H9 (cell line): ENCODE measurements at regions not wholly inside any gene's neighbourhood (a gene's known extent, or its start where the extent isn't known, plus 50 kb on each side); places are given as distances from the start of the nearest gene placed in this dataset.

Experiments
- DNase-seq: peaks from one replicate; pipeline ENCODE4 v3.0.0-alpha.2; 2017
- H2AFZ ChIP-seq: one replicate; pipeline ENCODE4 v1.6.1; 2013; ENCODE audit warnings: mild to moderate bottlenecking, low read length, control low read depth, moderate library complexity
- H2AK5ac ChIP-seq: 2 replicates; pipeline ENCODE4 v1.6.1; 2013; ENCODE audit warnings: low read length, control low read depth, mixed read lengths; ENCODE audit not compliant: insufficient read length
- H2BK120ac ChIP-seq: one replicate; pipeline ENCODE4 v1.6.1; 2013; ENCODE audit warnings: low read depth, mild to moderate bottlenecking, low read length, control low read depth, inconsistent platforms; ENCODE audit not compliant: poor library complexity, severe bottlenecking
- H2BK12ac ChIP-seq: 2 replicates; pipeline ENCODE4 v1.6.1; 2013; ENCODE audit warnings: low read length, control low read depth, mixed read lengths, low read depth; ENCODE audit not compliant: insufficient read length
- H2BK15ac ChIP-seq: 2 replicates; pipeline ENCODE4 v1.6.1; 2013; ENCODE audit warnings: low read depth, low read length, control low read depth
- H2BK20ac ChIP-seq: one replicate; pipeline ENCODE4 v1.6.1; 2013; ENCODE audit warnings: low read depth, mild to moderate bottlenecking, low read length, control low read depth, inconsistent platforms; ENCODE audit not compliant: poor library complexity, severe bottlenecking
- H2BK5ac ChIP-seq: 2 replicates; pipeline ENCODE4 v1.6.1; 2013; ENCODE audit warnings: low read length, control low read depth, mixed read lengths; ENCODE audit not compliant: insufficient read length
- H3K14ac ChIP-seq: 2 replicates; pipeline ENCODE4 v1.6.1; 2013; ENCODE audit warnings: low read length, control low read depth; ENCODE audit not compliant: insufficient read depth
- H3K18ac ChIP-seq: 2 replicates; pipeline ENCODE4 v1.6.1; 2013; ENCODE audit warnings: low read depth, mild to moderate bottlenecking, mixed read lengths, low read length, control low read depth; ENCODE audit not compliant: insufficient read length
- H3K23ac ChIP-seq: 2 replicates; pipeline ENCODE4 v1.6.1; 2013; ENCODE audit warnings: low read length, control low read depth, mixed read lengths, low read depth; ENCODE audit not compliant: insufficient read length
- H3K23me2 ChIP-seq: 2 replicates; pipeline ENCODE4 v1.6.1; 2013; ENCODE audit warnings: low read depth, mild to moderate bottlenecking, mixed read lengths, low read length, control low read depth; ENCODE audit not compliant: insufficient read length, poor library complexity, severe bottlenecking
- H3K27ac ChIP-seq: 2 replicates; pipeline ENCODE4 v1.5.1; 2013; ENCODE audit warnings: low read length, control low read depth, mixed read lengths, low read depth; ENCODE audit not compliant: insufficient read length
- H3K27me3 ChIP-seq: 2 replicates; pipeline ENCODE4 v1.6.1; 2013; ENCODE audit warnings: low read length, control low read depth, inconsistent platforms; ENCODE audit not compliant: insufficient read depth
- H3K4ac ChIP-seq: 2 replicates; pipeline ENCODE4 v1.6.1; 2013; ENCODE audit warnings: low read depth, mild to moderate bottlenecking, control low read depth, inconsistent platforms, low read length, moderate library complexity
- H3K4me1 ChIP-seq: 2 replicates; pipeline ENCODE4 v1.6.1; 2013; ENCODE audit warnings: low read length, control low read depth, inconsistent platforms; ENCODE audit not compliant: insufficient read depth
- H3K4me2 ChIP-seq: 2 replicates; pipeline ENCODE4 v1.6.1; 2013; ENCODE audit warnings: low read length, control low read depth, mixed read lengths; ENCODE audit not compliant: insufficient read length, insufficient read depth
- H3K56ac ChIP-seq: 2 replicates; pipeline ENCODE4 v1.6.1; 2013; ENCODE audit warnings: low read depth, mild to moderate bottlenecking, mixed read lengths, low read length, control low read depth; ENCODE audit not compliant: insufficient read length
- H3K79me1 ChIP-seq: 2 replicates; pipeline ENCODE4 v1.6.1; 2013; ENCODE audit warnings: low read depth, mild to moderate bottlenecking, moderate library complexity, low read length, control low read depth, inconsistent platforms; ENCODE audit not compliant: insufficient read depth, poor library complexity, severe bottlenecking
- H3K79me2 ChIP-seq: 2 replicates; pipeline ENCODE4 v1.6.1; 2013; ENCODE audit warnings: low read length, control low read depth, inconsistent platforms; ENCODE audit not compliant: insufficient read depth
- H3K9ac ChIP-seq: 2 replicates; pipeline ENCODE4 v1.6.1; 2013; ENCODE audit warnings: low read length, control low read depth, mixed read lengths; ENCODE audit not compliant: insufficient read length; ENCODE audit errors: extremely low read depth
- H3K9me3 ChIP-seq: one replicate; pipeline ENCODE4 v1.6.1; 2013; ENCODE audit warnings: low read depth, low read length, inconsistent platforms; ENCODE audit not compliant: control insufficient read depth
- H3T11ph ChIP-seq: one replicate; pipeline ENCODE4 v1.6.1; 2013; ENCODE audit warnings: mild to moderate bottlenecking, low read length, control low read depth, inconsistent platforms
- H4K20me1 ChIP-seq: one replicate; pipeline ENCODE4 v1.6.1; 2013; ENCODE audit not compliant: control insufficient read depth, insufficient read length, insufficient read depth
- H4K5ac ChIP-seq: 2 replicates; pipeline ENCODE4 v1.6.1; 2013; ENCODE audit warnings: low read depth, mild to moderate bottlenecking, mixed read lengths, low read length, control low read depth; ENCODE audit not compliant: insufficient read length
- H4K8ac ChIP-seq: replicated peaks from 2 replicates; pipeline ENCODE4 v1.6.1; 2013; ENCODE audit warnings: low read length, control low read depth, mixed read lengths, low read depth; ENCODE audit not compliant: insufficient read length
- H4K91ac ChIP-seq: 2 replicates; pipeline ENCODE4 v1.6.1; 2013; ENCODE audit warnings: low read depth, mild to moderate bottlenecking, moderate library complexity, mixed read lengths, low read length, control low read depth; ENCODE audit not compliant: insufficient read length
- H3K27ac Mint-ChIP-seq, 3 experiments: 2 replicates in 2 of 3; 3 replicates in 1 of 3; pipeline ENCODE4 v1.8.0; 2020 to 2021; ENCODE audit warnings: mixed read lengths in 3 of 3, mild to moderate bottlenecking in 1 of 3, moderate library complexity in 1 of 3
- H3K27me3 Mint-ChIP-seq: 2 replicates; pipeline ENCODE4 v1.8.0; 2021; ENCODE audit warnings: low read depth, mild to moderate bottlenecking, moderate library complexity, mixed read lengths
- H3K36me3 Mint-ChIP-seq, 3 experiments: 2 replicates in 2 of 3; 3 replicates in 1 of 3; pipeline ENCODE4 v1.8.0; 2020 to 2021; ENCODE audit warnings: low read depth in 3 of 3, mixed read lengths in 3 of 3; ENCODE audit not compliant: insufficient read depth in 1 of 3
- H3K4me1 Mint-ChIP-seq, 2 experiments: 2 replicates each; pipeline ENCODE4 v1.8.0; 2020; ENCODE audit warnings: mixed read lengths in 2 of 2
- H3K4me3 Mint-ChIP-seq, 2 experiments: 2 replicates in 1 of 2; 3 replicates in 1 of 2; pipeline ENCODE4 v1.8.0; 2020 to 2021; ENCODE audit warnings: mild to moderate bottlenecking in 2 of 2, mixed read lengths in 2 of 2, moderate library complexity in 1 of 2
- H3K9me3 Mint-ChIP-seq, 2 experiments: 2 replicates in 1 of 2; 3 replicates in 1 of 2; pipeline ENCODE4 v1.8.0; 2020; ENCODE audit warnings: mild to moderate bottlenecking in 2 of 2, mixed read lengths in 2 of 2, moderate library complexity in 1 of 2
- CTCF ChIP-seq: fragments of 200-600 bp; sonication (generic); conservative IDR thresholded peaks from 3 replicates; pipeline ENCODE4 v1.8.0; 2021; ENCODE audit warnings: antibody characterized with exemption, mild to moderate bottlenecking
- WGBS: extraction: QIAGEN DNeasy Blood & Tissue Kit; methylation state at CpG from one replicate; pipeline ENCODE4 v1.1.7; 2013; ENCODE audit warnings: missing lambda C conversion rate, low lambda C conversion rate, mixed read lengths; ENCODE audit not compliant: insufficient read length; ENCODE audit errors: extremely low coverage; 5-methylcytosine and 5-hydroxymethylcytosine counted together

- Histone ChIP-seq H2AK5ac (no peak overlapping the region), H3K4ac (no peak overlapping the region), H3K23ac (no peak overlapping the region), H3K56ac (no peak overlapping the region), H3K9ac (no peak overlapping the region), H3K9me3 (no peaks in the 10 kb centered on the region), H3K79me1 (no peaks in the 10 kb centered on the region), H3T11ph (no peak overlapping the region), H3K23me2 (no peaks in the 10 kb centered on the region), H3K79me2 (no peaks in the 10 kb centered on the region), H4K8ac (no peak overlapping the region), H3K18ac (no peak overlapping the region), H4K20me1 (no peaks in the 10 kb centered on the region), H3K14ac (no peak overlapping the region), H2BK20ac (no peak overlapping the region), H2BK120ac (no peak overlapping the region), H2BK15ac (no peak overlapping the region), H3K4me2 (no peak overlapping the region), H4K91ac (no peak overlapping the region), H3K4me1 (no peaks in the 10 kb centered on the region), H3K27me3 (no peaks in the 10 kb centered on the region), H2BK5ac (no peak overlapping the region), H3K27ac (no peak overlapping the region), H2AFZ (no peak overlapping the region), H4K5ac (no peak overlapping the region), H2BK12ac (no peak overlapping the region)
- TF ChIP-seq CTCF = no peak
- no CpG with 5 or more reads among the region's 5 CpGs for WGBS
- Mint-ChIP-seq H3K27me3 (peaks cover 9% of the 10 kb centered on the region), H3K9me3 (peaks cover 2 to 14% of the 10 kb centered on the region in 2 experiments; a peak in 4 of 5 replicates), H3K36me3 (peaks cover 0 to 7% (median 4%) of the 10 kb centered on the region in 3 experiments; a peak in 3 of 7 replicates), H3K27ac (peak overlapping the region in 1 of 3 experiments; percentile 11; a peak in 1 of 7 replicates), H3K4me1 (no peaks in the 10 kb centered on the region), H3K4me3 (peak overlapping the region in 1 of 2 experiments; percentile 20; a peak in 1 of 5 replicates)
- no peak for DNase-seq
Measured at GRCh38 chr20:48079028-48079427, 293.7 kb upstream of the SULF2 start.
